ENCODE measurements at regions not wholly inside any gene's neighbourhood (a gene's known extent, or its start where the extent isn't known, plus 50 kb on each side); places are given as distances from the start of the nearest gene placed in this dataset.
"Not testable (repeated sequence)": the region's sequence is repeated elsewhere in the genome, so short reads cannot be mapped to it uniquely, and the experiment has no call there.

DNA sequence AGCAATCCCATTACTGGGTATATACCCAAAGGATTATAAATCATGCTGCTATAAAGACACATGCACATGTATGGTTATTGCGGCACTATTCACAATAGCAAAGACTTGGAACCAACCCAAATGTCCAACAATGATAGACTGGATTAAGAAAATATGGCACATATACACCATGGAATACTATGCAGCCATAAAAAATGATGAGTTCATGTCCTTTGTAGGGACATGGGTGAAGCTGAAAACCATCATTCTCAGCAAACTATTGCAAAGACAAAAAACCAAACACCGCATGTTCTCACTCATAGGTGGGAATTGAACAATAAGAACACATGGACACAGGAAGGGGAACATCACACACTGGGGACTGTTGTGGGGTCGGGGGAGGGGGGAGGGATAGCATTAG lies 120.9 kb upstream of the TNFSF4 start:
- H3K9me3 ChIP-seq (ENCODE audit: control insufficient read depth in 1 of 2, insufficient read depth in 1 of 2, low read depth in 1 of 2, low read length in 2 of 2); RAD21 ChIA-PET (ENCODE audit: low non-redundant PET in 1 of 2, low total read pairs in 2 of 2, uncharacterized antibody in 2 of 2, unreplicated experiment in 2 of 2); H2AFZ ChIP-seq (ENCODE audit: low read depth, low read length, poor library complexity, severe bottlenecking); DNase-seq (ENCODE audit: low read depth, low spot score); H3K79me2 ChIP-seq (ENCODE audit: insufficient read depth, low read length); H3K27ac ChIP-seq (ENCODE audit: low read depth, low read length); H3K4me2 ChIP-seq (ENCODE audit: low read length); ATAC-seq; intact Hi-C loops (cut with micrococcal nuclease); H3K36me3 ChIP-seq (ENCODE audit: control insufficient read depth in 1 of 2, insufficient read depth in 2 of 2, low read length in 2 of 2); H4K20me1 ChIP-seq (ENCODE audit: insufficient read depth); H3K27me3 ChIP-seq (ENCODE audit: insufficient read depth, low read length); BruUV-seq (replicated peaks); CTCF ChIA-PET; H3K4me3 ChIP-seq (replicated peaks in 1 of 2; ENCODE audit: low read depth in 1 of 2, low read length in 2 of 2); H3K9me2 ChIP-seq (ENCODE audit: insufficient read depth); POLR2A ChIA-PET; H3K9ac ChIP-seq (ENCODE audit: low read length): not testable (repeated sequence)
- peaks cover 5 to 23% of the 10 kb centered on the region in 2 experiments for H3K4me1 ChIP-seq (ENCODE audit: control insufficient read depth in 1 of 2, insufficient read depth in 2 of 2, low read length in 2 of 2)

DNA sequence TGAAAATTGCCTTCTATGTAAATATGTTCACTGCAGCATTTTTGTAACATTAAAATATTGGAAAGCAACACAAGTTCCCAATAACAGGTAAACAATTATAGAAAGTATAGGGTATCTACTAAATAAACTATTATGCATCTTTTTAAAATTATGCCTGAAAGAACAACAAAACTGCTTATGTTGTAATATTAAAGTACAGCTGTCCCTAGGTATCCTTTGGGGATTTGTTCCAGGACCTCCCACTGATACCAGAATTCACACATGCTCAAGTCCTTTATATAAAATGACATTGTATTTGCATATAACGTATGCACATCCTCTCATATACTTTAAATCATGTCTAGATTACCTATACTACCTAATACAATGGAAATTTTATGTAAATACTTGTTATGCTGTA lies 121.8 kb upstream of the TNFSF4 start:
- DNase-seq (ENCODE audit: low read depth, low spot score) (no peak), ATAC-seq (no peak)
- no peaks in the 10 kb centered on the region for H3K79me2 ChIP-seq (ENCODE audit: insufficient read depth, low read length)
- no peak overlapping the region for H3K4me2 ChIP-seq (ENCODE audit: low read length)
- intact Hi-C loops (cut with micrococcal nuclease), result no loop called here
- ChIA-PET CTCF (no interaction called here), POLR2A (no interaction called here), RAD21 (ENCODE audit: low non-redundant PET in 1 of 2, low total read pairs in 2 of 2, uncharacterized antibody in 2 of 2, unreplicated experiment in 2 of 2) (no interaction called here)
- no TSS peak for BruUV-seq (replicated peaks)
- no peak overlapping the region for H3K9ac ChIP-seq (ENCODE audit: low read length)
- no peaks in the 10 kb centered on the region for H3K9me2 ChIP-seq (ENCODE audit: insufficient read depth)
- H3K9me3 ChIP-seq (ENCODE audit: control insufficient read depth in 1 of 2, insufficient read depth in 1 of 2, low read depth in 1 of 2, low read length in 2 of 2), result no peaks in the 10 kb centered on the region
- no peak overlapping the region for H3K27ac ChIP-seq (ENCODE audit: low read depth, low read length)
- H3K36me3 ChIP-seq (ENCODE audit: control insufficient read depth in 1 of 2, insufficient read depth in 2 of 2, low read length in 2 of 2), result no peaks in the 10 kb centered on the region
- no peak overlapping the region for H2AFZ ChIP-seq (ENCODE audit: low read depth, low read length, poor library complexity, severe bottlenecking)
- TF ChIP-seq EZH2 (IDR thresholded peaks at IDR 0.05) (no peak), EGR1 (IDR thresholded peaks at IDR 0.05; ENCODE audit: low read depth) (no peak), ATF3 (IDR thresholded peaks at IDR 0.05) (no peak), SRF (IDR thresholded peaks at IDR 0.05; ENCODE audit: low read depth) (no peak), RAD21 (IDR thresholded peaks at IDR 0.05; ENCODE audit: low read depth) (no peak)
- no peaks in the 10 kb centered on the region for H3K27me3 ChIP-seq (ENCODE audit: insufficient read depth, low read length)
- H4K20me1 ChIP-seq (ENCODE audit: insufficient read depth), result no peaks in the 10 kb centered on the region
- no peak overlapping the region for H3K4me3 ChIP-seq (replicated peaks in 1 of 2; ENCODE audit: low read depth in 1 of 2, low read length in 2 of 2)
- peaks cover 5 to 23% of the 10 kb centered on the region in 2 experiments for H3K4me1 ChIP-seq (ENCODE audit: control insufficient read depth in 1 of 2, insufficient read depth in 2 of 2, low read length in 2 of 2)
